ENCODE measurements at regions not wholly inside any gene's neighbourhood (a gene's known extent, or its start where the extent isn't known, plus 50 kb on each side); places are given as distances from the start of the nearest gene placed in this dataset.

DNA sequence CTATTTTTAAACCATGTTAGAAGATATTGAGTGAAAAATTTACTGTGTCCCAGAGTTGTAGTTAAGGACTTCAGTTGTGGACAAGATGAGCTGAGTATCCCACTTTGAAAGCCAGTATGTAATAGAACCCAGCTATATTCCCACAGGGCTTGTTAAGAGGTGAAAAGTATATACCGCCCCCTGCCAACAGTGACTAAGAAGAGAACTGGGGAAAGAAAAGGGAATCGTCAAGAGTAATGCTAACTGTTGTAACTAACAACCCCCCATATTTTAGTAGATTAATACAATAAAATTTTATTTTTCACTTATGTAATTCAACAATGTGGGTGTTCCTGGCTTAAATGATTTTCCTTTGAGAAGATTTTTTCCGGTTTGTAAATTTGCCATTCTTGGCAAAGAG lies 250.4 kb upstream of the GIMD1 start:
- no peak for DNase-seq (ENCODE audit: extremely low spot score, unreplicated experiment)
- Mint-ChIP-seq H3K9me3 (no peaks in the 10 kb centered on the region), H3K27ac (no peak overlapping the region), H3K4me1 (ENCODE audit: unreplicated experiment) (peaks cover 19% of the 10 kb centered on the region), H3K36me3 (no peaks in the 10 kb centered on the region), H3K27me3 (no peaks in the 10 kb centered on the region), H3K4me3 (no peak overlapping the region)
- no peak for TF ChIP-seq CTCF (conservative IDR thresholded peaks at IDR 0.05)

DNA sequence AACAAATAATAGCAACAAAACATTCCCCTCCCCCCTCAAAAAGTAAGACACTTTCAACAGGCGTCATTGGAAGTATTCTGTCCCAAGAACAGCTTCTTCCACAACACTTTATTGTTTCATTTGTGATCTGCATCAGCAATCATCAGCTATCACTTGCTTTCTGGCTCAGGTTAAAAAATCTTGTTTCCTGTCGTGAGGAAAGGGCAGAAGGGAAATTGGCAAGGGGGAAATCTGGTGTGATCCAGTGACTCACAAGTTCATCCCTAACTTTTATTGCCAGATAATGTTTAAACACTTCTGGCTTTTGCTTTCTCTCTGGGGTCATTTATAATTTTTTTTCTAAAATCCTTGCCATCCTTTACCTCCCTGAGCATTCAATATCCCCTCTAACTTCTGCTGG lies 247.4 kb upstream of the GIMD1 start:
- Mint-ChIP-seq H3K9me3 (peaks cover 6% of the 10 kb centered on the region), H3K36me3 (no peaks in the 10 kb centered on the region), H3K27me3 (no peaks in the 10 kb centered on the region), H3K27ac (no peak overlapping the region), H3K4me3 (no peak overlapping the region), H3K4me1 (ENCODE audit: unreplicated experiment) (peaks cover 19% of the 10 kb centered on the region)
- no peak for DNase-seq (ENCODE audit: extremely low spot score, unreplicated experiment)
- TF ChIP-seq CTCF (conservative IDR thresholded peaks at IDR 0.05): no peak

GRCh38 chr4:106615410-106615945 lies 246.9 kb upstream of the GIMD1 start:
- Mint-ChIP-seq H3K4me1 (ENCODE audit: unreplicated experiment) (peaks cover 19% of the 10 kb centered on the region), H3K9me3 (peaks cover 8% of the 10 kb centered on the region), H3K27me3 (no peaks in the 10 kb centered on the region), H3K36me3 (no peaks in the 10 kb centered on the region), H3K4me3 (no peak overlapping the region), H3K27ac (no peak overlapping the region)
- no peak for DNase-seq (ENCODE audit: extremely low spot score, unreplicated experiment)
- TF ChIP-seq CTCF (conservative IDR thresholded peaks at IDR 0.05): no peak

GRCh38 chr4:106614441-106614840 lies 245.9 kb upstream of the GIMD1 start:
- no peak for TF ChIP-seq CTCF (conservative IDR thresholded peaks at IDR 0.05)
- DNase-seq (ENCODE audit: extremely low spot score, unreplicated experiment): no peak
- Mint-ChIP-seq H3K9me3 (peaks cover 9% of the 10 kb centered on the region), H3K27me3 (no peaks in the 10 kb centered on the region), H3K36me3 (no peaks in the 10 kb centered on the region), H3K4me3 (no peak overlapping the region), H3K27ac (no peak overlapping the region), H3K4me1 (ENCODE audit: unreplicated experiment) (peaks cover 19% of the 10 kb centered on the region)

GRCh38 chr4:106609917-106610316 lies 241.3 kb upstream of the GIMD1 start:
- peaks cover 12% of the 10 kb centered on the region for H3K9me3 Mint-ChIP-seq
- H3K4me1 Mint-ChIP-seq (ENCODE audit: unreplicated experiment): peaks cover 5% of the 10 kb centered on the region
- H3K27ac Mint-ChIP-seq: no peak overlapping the region
- H3K27me3 Mint-ChIP-seq: no peaks in the 10 kb centered on the region
- DNase-seq (ENCODE audit: extremely low spot score, unreplicated experiment): no peak
- no peaks in the 10 kb centered on the region for H3K36me3 Mint-ChIP-seq
- no peak for TF ChIP-seq CTCF (conservative IDR thresholded peaks at IDR 0.05)
- no peak overlapping the region for H3K4me3 Mint-ChIP-seq

DNA sequence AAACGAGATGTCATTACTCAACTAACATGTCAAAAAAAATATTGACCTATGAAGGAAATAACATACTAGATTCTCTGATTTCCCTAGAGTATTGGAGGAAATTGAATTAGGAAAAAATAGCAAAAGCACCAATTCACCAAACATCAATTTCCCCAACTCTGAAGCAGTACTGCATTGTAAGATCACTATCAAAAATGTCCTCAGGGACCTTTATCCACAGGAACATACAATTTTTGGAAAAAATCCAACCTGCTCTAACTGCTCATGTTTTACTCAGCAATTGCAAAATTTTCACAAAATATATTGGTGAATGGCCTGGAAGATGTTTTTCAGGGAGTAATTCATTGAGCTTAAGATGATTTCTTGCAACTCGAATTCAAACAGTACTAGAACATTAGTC lies 239.0 kb upstream of the GIMD1 start:
- Mint-ChIP-seq H3K27me3 (no peaks in the 10 kb centered on the region), H3K9me3 (peaks cover 8% of the 10 kb centered on the region), H3K4me1 (ENCODE audit: unreplicated experiment) (no peaks in the 10 kb centered on the region), H3K36me3 (no peaks in the 10 kb centered on the region), H3K27ac (no peak overlapping the region), H3K4me3 (no peak overlapping the region)
- DNase-seq (ENCODE audit: extremely low spot score, unreplicated experiment): no peak
- TF ChIP-seq CTCF (conservative IDR thresholded peaks at IDR 0.05): no peak

All from type B pancreatic cell (in vitro differentiated cells).